GM21390 (cell line): ENCODE measurements at regions not wholly inside any gene's neighbourhood (a gene's known extent, or its start where the extent isn't known, plus 50 kb on each side); places are given as distances from the start of the nearest gene placed in this dataset.

Source experiments
- ATAC-seq: cut with Tn5 transposase; IDR thresholded peaks from one replicate; pipeline ENCODE4 v1.9.1; 2021; ENCODE audit not compliant: unreplicated experiment

- ATAC-seq: no peak
Measured at GRCh38 chr5:123244458-123244857, 155.4 kb downstream of the PRDM6 start.
